GM19468 (cell line): ENCODE measurements at regions not wholly inside any gene's neighbourhood (a gene's known extent, or its start where the extent isn't known, plus 50 kb on each side); places are given as distances from the start of the nearest gene placed in this dataset.

Source experiments
- ATAC-seq: cut with Tn5 transposase; IDR thresholded peaks from one replicate; pipeline ENCODE4 v1.9.1; 2021; ENCODE audit warnings: mild to moderate bottlenecking, moderate library complexity, moderate number of reproducible peaks; ENCODE audit not compliant: unreplicated experiment; ENCODE audit errors: extremely low read depth

DNA sequence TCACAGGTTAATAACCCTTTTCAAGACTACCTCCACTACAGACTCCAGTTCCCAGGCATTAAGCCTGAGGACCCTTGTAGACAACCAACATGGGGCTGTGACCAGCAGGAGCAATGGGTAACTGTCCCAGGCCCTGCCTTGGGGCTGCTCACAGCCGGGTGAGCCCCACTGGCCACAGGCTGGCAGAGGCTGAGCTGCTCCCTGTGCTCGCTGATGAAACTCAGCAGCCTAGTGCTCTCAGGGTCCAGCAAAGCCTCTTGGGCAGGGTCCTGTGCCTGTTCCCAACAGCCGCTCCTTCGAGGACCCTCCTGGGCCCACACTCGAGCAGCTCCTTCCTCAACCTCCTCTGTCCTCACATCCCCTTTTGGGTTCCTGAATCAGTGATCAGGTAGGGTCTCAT lies 99.8 kb downstream of the VPREB1 start:
- no peak for ATAC-seq

DNA sequence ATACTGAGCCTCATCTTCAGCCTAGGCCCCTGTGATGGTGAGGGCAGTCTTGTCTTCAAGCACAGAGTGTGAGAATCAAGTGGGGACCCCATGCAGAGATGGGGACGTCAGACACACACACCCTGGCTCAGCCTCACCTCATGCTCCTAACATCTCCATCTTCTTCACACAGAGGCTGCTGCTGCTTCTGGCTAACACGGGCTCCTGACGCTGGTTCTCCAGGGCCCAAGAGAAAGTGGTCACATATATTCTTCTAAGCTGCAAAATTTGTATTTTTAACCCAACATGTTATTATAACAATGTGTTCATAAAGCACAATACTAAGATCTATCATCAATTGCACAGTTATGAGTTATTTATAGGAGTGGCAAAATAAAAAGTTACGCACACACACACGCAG lies 101.2 kb downstream of the VPREB1 start:
- no peak for ATAC-seq

DNA sequence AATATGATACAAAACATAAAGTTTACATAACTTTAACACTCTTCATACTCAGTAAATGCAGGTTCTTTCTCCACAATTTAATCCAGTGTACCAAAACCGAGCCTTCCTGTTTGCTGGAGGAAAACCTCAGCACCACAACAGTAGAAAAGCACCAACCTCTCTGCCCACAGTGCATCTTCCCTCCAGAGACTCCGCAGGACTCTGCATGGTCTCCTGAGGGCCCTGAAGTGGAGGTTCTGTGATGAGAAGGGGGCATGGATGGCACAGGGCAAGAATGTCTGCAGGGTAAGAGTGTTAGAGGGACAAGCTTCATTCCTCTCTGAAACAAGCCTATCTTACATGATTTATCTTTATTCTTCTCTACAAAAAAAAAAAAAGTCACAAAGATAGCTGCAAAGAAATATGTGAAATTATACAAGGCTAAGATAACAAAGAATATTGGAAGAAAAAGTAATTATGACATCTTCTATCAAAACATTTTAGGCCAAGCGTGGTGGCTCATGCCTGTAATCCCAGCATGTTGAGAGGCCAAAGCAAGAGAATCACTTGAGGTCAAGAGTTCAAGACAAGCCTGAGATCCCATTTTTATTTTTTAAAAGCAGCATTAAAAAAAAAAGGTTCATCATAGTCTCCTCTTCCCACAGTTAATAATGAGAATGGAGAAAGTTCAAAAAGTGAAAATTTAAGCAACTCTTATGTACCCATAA lies 102.0 kb downstream of the VPREB1 start:
- no peak for ATAC-seq

DNA sequence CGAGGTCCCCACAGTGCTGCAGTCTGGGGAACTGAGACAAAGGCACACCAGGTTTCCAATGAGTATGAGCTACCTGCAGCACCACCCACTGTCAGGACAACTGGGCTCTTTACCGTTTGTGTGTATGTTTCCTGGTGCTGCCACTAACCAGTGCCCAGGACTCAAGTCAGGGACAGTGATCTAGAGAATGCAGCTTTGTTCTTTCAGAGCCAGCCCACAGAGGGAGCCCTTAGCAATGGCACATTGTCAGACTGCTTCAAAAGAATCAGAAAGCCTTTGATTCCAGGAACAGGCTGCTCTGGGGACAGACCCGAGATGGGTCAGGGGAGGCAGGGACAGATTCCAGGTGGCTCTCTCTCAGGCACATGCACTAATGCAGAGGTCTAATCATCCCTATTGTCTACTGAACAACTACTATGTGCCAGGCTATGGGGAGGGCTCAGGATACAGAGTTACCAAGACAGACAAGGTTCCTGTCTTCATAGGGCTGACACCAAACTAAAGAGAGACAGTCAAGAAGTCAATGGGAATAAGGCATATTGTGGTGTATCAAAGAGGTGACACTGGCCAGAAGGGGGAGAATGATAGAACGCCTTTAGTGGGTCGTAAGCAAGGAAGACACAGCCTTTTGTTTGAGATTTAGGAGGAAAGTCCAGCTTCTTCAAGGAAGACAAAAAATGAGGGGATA lies 103.7 kb downstream of the VPREB1 start:
- no peak for ATAC-seq

DNA sequence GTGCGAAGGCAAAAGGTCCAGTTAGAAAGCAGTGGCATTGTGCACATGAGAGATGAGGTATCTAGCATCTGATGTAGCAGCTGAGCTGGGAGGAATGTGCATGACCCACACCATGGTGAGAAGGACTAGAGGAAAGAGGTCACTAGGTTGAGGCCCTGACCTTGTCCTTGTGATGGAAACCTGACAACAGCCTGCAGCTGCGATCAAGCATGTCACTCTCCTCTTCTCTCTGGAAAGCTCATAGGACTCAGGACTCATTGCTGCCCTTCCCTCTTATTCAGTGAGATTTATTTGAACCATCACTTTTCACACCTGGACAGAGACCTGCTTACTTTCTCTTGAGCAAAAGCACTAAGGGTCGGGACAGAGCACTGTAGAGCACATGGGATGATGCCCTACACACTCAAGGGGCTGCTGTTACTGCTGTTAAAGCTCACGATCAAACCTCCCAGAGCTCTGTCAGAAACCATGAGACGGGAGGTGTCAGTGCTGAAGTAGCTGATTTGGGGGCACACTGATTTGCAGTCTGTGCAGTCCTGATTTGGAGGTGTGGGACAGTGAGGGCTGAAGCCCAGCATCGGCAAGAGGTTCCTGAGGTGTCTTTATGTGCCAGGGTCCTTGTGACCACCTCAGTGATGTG lies 104.3 kb downstream of the VPREB1 start:
- no peak for ATAC-seq

DNA sequence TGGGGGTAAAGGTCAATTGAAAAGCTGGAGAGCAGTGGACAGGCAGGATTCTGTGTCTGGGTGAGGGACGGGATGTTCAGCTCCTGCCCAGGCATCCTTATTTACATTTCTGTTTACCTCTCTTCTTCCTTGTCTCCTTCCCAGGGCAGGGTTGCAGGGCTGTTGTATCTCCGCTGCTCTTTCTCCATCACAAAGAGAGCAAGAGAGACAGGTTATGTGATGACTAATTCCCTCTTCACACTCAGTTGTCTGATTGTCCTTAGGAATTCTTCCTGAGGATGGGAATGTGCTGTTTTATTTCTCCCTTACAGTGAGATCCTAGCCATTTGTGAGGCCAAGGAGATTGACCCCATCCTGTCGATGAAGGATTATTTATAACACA lies 104.9 kb downstream of the VPREB1 start:
- ATAC-seq = no peak

DNA sequence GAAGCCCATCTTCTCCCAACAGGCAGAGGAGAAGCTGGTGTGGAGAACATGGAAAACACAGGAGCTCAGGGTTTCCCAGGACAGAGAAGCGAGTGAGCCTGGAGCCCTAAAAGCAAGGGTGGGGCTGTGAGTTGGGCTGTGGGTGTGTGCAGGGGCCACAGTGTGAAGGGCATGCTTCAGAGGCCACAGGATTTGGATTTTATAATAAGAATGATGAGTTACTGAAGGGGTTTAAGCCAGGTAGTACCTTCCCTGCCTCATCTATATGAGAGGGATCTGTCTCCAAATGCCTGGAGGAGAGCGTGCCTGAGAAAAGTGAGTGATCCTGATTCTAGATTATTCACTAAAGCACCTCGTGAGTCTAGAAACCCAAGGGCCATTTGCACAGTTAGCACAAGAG lies 106.8 kb downstream of the VPREB1 start:
- no peak for ATAC-seq

DNA sequence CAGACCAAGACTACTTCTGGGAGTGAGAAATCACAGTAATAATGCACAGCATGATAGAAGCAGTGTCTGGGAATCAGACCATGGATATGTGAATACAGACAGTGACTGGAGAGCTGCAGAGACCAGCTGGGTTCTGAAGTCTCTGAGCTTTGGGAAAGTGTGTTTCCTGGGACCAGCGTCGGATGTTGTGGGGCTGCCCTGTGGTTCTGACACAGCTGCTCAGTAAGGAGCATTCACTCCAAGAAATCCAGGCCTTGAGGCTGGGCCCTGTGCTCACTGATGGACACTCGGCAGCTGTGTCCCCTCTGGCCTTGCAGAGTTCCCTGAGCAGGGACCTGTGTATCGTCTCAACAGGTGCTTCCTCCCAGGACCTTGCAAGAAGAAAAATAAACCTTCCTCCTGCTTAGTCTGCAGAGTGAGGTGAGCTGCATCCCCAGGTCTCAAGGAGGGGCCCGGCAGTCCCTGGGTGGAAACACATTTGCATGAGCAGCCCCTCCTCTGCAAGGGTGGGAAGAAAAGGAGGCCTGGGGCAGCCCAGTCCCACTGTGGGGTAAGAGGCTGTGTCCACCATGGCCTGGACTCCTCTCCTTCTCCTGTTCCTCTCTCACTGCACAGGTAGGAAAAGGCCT lies 107.9 kb downstream of the VPREB1 start:
- no peak for ATAC-seq

DNA sequence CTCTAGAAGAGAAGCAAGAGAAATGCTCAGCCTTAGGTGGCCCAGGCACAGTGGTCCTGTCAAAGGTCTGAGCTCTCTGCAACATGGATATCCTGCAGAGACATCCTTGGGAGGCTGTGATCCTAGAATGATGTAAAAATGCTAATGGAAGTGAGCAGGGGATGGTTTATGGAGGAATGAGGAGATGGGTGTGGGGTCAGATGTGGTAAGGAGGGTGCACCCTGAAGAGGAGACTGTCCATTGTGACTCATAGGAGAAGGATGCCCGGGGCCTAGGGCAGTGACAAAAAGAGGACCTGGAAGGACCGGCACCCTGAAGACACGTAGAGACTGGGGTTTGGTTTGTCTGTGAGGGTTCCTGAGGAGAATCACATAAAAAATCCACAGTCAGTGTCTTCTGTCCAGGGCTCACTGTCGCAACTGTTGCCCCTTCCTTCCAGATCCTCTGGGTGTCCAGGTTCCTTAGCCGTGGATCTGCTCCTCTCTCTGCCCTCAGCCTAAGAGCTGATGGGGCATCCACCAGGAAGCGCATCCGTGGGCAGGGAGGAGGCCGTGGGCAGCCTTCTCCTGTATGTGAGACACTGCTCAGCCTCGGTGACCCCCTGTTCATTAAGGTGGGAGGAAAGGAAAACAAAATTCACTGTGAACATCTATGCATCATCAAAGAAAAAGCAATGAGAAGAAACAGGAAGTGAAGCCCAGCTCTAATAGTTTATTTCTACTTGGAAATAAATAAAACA lies 110.7 kb downstream of the VPREB1 start:
- no peak for ATAC-seq

DNA sequence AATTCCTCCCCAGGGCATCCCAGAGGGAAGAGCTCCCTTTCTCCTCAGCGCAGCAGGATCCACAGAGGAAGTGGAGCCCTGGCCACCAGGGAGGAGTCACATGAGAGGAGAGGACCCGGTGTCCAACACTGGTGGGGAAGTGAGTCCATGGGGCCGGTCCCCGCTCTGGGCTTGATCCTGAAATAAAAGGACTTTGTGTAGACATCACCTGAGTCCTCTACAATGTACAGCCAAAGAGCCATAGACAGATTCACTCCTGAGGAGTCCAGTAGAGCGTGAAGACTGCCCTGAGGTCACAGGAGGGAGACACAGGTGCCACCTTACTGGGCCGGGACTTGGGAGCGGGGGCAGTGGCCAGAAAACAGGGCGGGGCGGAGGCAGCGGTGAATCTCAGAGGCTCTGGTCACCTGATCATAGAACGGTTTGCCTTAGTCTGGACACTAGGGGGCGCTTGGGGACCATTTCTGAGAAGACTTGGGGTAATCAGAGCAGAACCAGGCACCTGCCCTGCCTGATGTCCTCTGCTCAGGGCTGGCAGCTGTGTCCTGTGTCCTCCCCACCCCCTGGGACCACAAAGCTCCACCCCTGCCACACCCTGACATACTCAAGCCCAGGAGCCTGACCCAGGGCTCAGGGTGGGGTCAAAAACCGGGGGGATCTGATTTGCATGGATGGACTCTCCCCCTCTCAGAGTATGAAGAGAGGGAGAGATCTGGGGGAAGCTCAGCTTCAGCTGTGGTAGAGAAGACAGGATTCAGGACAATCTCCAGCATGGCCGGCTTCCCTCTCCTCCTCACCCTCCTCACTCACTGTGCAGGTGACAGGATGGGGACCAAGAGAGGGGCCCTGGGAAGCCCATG lies 112.7 kb downstream of the VPREB1 start:
- ATAC-seq = no peak

DNA sequence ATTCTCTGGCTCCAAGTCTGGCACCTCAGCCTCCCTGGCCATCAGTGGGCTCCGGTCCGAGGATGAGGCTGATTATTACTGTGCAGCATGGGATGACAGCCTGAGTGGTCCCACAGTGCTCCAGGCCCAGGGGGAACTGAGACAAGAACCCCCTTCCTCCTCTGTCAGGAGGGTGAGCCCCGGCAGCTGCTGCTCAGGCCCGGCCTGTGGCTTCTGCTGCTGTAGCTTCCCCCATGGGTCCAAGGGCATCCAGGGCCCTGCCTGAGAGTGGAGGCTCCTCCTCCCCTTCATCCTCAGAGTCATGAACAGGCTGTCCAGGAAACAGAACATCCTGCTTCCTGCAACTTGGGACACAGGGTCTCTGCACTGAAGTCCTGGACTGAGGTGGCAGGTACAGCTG lies 113.6 kb downstream of the VPREB1 start:
- no peak for ATAC-seq

DNA sequence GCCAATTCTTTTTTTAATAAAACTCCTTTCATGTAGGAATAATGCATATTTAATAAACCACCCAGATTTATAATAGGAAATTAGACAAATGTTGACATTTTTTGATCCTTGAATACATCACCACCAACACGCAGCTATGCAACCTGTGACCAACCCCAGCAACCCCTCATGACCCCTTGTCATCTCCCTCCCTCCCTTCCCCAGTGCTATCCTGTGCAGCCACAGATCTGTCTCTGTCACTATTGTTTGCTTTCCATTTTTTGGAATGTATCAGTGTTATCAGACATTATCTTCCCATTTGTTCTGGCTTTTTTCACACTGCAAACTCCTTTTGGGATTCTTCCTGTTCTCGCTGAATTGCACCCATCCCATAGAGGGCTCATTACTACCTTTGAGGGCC lies 114.1 kb downstream of the VPREB1 start:
- no peak for ATAC-seq

DNA sequence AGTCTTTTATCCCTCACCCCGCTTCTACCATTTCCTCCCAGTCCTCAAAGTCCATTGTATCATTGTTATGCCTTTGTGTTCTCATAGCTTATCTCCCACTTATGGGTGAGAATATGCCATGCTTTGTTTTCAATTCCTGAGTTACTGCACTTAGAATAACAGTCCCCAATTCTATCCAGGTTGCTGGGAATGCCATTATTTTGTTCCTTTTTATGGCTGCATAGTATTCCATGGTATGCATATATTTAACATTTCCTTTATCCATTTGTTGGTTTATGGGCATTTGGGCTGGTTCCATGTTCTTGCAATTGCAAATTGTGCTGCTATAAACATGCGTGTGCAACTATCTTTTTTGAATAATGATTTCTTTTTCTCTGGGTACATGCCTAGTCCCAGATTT lies 114.9 kb downstream of the VPREB1 start:
- ATAC-seq = no peak

DNA sequence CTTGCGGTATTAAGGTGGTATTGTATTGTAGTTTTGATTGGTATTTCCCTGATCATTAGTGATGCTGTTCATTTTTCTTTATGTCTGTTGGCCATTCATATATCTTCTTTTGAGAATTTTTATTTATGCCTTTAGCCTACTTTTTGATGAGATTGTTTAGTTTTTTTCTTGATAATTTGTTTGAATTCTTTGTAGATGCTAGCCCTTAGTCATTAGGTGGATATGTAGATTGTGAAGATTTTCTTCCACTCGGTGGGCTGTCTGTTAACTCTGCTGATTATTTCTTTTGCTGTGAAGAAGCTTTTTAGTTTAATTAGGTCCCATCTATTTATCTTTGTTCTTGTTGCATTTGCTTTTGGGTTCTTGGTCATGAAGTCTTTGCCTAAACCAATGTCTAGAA lies 115.4 kb downstream of the VPREB1 start:
- no peak for ATAC-seq

DNA sequence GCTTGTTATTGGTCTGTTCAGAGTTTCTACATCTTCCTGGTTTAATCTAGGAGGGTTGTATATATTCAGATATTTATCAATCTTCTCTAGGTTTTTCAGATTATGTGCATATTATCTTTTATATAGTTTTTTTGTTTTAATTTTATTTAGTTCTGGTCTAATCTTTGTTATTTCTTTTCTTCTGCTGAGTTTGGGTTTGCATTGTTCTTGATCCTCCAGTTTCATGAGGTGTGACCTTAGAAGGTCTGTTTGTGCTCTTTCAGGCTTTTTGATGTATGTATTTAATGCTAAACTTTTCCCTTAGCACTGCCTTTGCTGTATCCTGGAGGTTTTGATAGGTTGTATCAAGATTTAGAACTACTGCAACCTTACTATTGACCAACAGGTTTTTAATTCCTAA lies 117.7 kb downstream of the VPREB1 start:
- no peak for ATAC-seq

DNA sequence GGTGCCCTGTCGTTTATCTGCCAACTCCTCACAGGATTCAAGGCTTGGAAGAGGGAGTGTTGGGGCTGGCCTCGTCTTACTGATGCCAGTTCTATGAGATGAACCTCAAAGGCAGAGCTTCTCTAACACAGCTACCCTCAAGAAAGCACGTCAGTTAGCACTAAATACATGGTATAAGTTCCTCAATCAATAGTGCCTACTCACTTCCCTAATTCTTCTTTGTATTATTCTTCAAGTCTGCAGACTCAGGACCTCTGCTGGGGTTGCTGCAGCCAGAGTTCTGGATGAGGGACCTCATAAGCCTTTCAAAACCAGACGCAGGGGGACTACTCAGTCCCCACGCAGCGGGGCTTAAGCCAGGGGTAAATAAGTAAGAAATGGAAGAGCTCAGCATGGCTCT lies 118.3 kb downstream of the VPREB1 start:
- ATAC-seq = no peak

DNA sequence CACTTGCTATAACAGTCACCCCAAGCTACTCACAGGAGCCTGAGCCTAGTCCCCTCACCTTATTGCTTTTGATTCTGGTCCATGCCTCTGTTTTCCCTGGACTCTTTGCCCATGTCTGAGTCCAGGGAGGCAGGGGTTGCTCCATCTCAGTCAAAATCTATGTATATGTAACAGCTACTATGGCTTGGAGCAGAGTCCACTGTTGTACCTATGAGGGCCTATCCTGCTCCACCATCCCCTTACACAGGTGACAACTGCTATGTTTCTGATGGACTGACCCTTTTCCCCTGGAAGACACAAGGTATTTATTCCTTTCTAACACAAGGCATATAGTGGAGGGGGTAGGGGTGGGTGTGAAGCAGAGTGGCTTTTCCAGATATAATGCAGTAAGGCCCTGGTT lies 119.6 kb downstream of the VPREB1 start:
- ATAC-seq = no peak

DNA sequence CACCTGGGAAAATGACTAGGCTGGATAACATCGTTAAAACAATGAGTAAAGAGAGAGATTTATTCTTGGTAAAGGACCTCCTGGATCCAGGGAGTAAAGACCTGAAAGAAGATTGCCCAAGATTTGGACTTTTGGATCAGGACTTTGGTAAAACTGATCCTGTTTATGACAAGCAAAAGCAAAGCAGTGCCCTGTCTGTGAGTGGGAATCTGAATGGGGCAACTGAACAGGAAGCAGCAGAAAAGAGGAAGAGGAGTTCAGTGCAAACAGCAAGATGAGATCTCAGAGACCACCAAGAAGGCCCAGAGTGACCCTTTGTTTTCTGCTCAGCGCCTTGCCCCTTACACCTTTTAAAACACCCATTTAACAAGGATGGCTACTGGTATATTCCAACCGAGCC lies 122.0 kb downstream of the VPREB1 start:
- ATAC-seq = no peak

DNA sequence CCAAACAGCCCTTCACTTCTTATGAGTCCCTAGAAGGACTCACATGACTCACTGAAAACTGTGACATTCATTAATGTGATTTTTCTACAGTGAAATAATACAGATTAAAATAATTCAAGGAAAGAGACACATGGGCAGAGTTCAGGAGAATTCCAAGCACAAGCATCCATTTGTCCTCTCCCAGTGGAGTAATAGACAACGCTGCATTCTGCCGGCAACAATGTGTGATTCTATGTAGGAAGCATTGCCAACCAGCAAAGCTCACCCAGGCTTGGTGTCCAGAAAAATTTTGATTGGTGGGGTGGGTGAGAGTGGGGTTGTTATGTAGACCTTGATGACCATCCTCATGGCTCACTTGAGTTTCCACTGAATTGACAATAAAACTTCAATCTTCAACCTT lies 123.9 kb downstream of the VPREB1 start:
- no peak for ATAC-seq
